HG02588 (cell line): ENCODE measurements at regions not wholly inside any gene's neighbourhood (a gene's known extent, or its start where the extent isn't known, plus 50 kb on each side); places are given as distances from the start of the nearest gene placed in this dataset.

Experiments
- ATAC-seq: cut with Tn5 transposase; IDR thresholded peaks from one replicate; pipeline ENCODE4 v1.9.1; 2021; ENCODE audit warnings: mild to moderate bottlenecking, moderate library complexity; ENCODE audit not compliant: unreplicated experiment

GRCh38 chr4:17301266-17301665, 210.6 kb downstream of the QDPR start:
- no peak for ATAC-seq

DNA sequence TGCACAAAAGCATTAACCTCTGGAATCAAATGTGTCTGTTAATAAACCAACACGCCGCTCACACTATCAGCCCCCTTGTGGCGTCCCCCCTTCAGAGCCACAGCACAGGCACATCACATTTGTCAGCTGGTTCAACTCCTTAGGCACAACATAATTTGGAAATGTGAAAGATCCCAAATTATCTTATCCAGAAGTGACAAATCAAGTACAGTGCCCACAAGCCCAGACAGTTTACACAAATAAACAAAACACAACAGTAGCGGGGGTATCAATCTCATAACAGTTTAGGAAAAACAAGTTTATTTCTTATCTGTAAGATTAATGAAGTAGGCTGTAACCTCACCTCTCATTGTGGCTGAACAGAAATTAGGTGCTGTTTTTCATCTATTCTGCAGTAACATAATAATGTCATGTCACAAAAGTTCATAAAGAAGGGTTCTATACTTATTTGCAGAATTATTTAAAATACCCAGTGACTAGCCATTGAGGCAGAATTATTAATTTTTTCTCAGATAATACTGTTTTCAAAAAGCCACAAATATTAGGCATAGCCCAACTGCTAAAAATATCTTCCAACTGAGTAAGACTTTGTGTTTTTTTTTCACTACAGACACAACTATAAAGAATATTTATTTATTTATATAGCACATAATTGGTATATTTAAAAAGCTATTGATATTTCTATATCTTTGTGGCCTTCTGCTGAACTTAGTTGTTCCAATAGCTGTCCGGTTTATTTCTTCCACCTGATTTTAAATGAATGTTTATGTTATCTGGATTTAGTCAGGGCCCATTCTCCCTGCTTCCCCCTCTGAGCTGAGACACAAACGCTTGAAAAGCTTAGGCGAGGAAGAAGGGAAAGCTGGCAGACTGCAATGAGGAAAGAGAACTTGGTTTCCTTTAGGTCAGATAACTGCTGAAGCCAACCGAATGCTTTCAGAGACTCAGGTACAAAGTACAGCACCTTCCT, 214.7 kb downstream of the QDPR start:
- no peak for ATAC-seq

DNA sequence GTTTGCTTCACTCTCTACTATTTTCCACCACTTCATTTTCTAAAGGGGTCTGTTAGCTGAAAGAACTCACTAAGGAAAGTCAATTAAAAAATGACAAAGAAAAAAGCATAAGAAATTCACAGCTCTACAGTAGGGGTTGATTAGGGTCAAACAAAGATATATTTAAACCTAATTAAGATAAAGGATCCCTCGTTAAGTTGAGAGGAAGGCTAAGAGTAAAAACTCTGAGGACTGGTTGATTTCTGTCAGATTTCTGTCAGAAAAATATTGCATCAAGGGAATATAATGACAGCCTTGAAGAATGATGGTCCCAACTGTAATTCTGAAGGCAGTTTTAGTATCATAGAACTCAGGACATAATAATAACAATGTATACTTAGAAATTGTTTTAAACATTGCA, 218.0 kb downstream of the QDPR start:
- ATAC-seq = no peak

DNA sequence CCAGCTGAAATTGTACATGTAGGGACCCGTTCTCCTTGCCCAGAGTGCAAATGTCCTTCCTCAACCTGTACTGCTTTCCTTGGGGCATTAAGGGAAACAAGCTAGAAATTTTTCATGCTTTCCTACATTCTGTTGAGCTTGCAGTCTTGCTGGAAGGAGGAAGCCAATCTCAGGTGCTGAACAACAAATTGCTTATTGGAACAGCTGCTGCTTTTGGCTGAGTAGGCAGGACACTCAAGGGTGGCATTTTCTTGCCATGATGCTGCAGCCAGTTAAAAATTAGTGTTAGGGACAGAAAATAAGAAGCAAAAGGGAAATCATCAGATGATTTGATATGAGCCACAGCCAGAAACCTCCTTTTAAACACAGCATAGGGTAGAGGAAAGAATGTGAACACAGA, 223.7 kb downstream of the QDPR start:
- ATAC-seq = no peak

GRCh38 chr4:17286752-17287460, 225.0 kb downstream of the QDPR start:
- no peak for ATAC-seq

DNA sequence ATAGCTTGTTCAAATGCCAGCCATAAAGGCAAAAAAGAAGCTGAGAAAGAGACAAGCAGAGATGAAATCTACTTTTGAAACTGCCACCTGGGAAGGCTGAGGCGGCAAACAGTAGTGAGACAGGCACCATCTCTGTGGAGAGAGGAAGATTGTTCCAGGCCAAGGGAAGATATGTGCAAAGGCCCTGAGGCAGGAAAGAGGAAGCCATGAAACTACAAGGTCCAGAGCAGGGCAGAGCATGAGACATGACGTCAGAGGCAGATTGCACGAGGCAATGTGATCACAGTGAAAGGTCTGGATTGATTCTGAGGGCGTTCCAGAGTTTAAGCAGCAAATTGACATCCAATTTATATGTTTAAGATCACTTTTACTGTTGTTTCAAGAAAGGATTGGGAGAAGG, 226.1 kb downstream of the QDPR start:
- ATAC-seq = no peak

DNA sequence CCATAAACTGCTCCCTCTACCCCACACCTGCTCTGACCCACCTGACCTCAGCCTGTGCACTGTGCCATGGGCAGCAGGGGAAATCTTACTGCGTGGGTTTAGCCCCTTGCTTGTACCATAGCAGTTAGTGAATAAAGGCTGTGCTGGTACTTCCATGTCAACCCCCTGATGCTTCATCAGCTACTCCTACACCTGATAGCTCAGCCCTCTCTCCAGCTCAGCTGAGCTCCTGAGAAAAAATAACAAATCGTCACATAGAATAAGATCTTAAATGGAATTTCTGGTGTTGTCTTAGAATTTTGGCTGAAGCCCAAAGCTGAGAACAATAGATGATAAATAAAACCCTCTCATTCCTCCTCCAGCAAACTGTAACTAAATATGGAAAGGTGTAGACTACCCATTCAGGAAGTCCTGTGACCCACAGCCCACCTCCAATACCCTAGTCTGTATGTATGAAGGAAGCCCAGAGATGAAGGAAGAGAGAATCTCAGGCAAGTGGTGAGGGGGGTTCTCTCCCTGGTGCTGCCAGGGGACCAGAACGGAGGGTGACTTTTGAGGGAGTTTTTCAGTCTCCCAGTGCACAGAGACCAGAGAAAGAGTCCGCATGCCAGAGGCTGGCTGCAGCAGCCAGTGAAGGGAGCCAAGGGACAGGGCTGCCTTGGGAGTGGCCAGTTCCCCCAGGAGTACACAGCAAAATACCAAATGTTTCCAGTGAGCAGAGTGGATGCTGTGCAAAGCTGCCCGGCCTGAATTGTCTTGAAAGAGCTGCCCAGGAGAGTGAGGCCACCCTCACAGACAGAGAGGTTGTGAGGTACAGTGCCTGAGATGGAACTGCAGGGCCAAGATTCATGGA, 227.3 kb downstream of the QDPR start:
- ATAC-seq = no peak

- no peak for ATAC-seq
Measured at GRCh38 chr4:17283832-17284231, 228.1 kb downstream of the QDPR start.

DNA sequence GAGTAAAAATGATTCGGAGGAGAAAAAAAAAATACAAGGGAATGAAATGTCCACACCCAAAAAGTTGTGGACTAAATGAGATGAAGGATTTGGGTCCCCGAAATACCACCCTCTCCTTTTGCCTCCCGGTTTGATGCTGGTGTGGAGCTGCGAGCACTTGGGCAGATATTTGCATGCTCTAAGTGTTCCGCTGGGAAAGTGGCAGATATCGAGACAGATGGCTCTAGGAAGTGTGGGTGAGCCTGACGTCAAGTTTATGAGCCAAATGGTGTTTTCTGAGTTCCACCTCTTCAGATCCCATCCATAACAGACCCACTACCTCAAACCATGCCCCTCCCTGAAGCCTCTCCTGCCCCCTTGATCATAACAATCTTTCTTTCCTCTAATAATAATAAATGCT, 228.6 kb downstream of the QDPR start:
- no peak for ATAC-seq

- ATAC-seq = no peak
Measured at GRCh38 chr4:17280261-17281018, 231.4 kb downstream of the QDPR start.

GRCh38 chr4:17276776-17277175, 235.1 kb downstream of the QDPR start:
- ATAC-seq = no peak

- no peak for ATAC-seq
Measured at GRCh38 chr4:17275836-17276235, 236.1 kb downstream of the QDPR start.

DNA sequence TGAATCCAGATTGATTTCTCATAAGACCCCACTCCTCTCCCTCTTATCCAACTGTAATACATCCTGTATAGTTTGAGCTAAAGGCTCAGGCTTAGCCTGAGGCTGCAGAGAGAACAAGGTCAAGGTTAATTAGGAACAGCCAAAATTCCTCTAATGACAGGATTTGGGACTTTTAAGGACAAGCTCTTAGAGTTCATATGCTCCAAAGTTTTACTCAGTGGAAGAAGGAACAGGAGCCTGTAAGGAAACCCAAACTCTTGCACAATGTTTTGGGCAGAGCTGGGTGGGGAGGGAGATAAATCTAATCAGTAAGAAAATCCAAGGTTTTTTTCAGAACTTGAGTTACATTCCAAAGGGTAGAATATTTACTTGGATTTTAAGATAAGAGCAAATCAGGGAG, 238.8 kb downstream of the QDPR start:
- no peak for ATAC-seq

DNA sequence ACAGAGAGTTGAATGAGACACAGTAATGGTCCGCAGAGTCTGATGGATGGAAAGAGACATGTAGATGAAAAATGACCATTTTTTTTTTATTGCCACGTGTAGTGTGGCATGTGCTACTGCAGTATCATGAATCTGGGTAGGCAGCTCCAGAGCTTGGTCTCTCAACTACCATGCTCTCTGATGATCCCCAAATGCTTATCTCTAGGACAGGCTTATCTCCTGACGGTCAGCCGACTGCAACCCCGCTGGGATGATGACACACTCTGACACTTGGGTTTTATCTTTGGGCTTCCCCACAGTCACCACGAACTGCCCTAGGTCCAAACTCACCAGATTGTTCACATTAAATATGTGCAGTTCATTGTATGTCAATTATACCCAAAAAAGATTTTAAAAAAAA, 239.7 kb downstream of the QDPR start:
- ATAC-seq = no peak

GRCh38 chr4:17265653-17266052, 246.2 kb downstream of the QDPR start:
- ATAC-seq = no peak

- ATAC-seq = no peak
Measured at GRCh38 chr4:17265139-17265538, 246.8 kb downstream of the QDPR start.

DNA sequence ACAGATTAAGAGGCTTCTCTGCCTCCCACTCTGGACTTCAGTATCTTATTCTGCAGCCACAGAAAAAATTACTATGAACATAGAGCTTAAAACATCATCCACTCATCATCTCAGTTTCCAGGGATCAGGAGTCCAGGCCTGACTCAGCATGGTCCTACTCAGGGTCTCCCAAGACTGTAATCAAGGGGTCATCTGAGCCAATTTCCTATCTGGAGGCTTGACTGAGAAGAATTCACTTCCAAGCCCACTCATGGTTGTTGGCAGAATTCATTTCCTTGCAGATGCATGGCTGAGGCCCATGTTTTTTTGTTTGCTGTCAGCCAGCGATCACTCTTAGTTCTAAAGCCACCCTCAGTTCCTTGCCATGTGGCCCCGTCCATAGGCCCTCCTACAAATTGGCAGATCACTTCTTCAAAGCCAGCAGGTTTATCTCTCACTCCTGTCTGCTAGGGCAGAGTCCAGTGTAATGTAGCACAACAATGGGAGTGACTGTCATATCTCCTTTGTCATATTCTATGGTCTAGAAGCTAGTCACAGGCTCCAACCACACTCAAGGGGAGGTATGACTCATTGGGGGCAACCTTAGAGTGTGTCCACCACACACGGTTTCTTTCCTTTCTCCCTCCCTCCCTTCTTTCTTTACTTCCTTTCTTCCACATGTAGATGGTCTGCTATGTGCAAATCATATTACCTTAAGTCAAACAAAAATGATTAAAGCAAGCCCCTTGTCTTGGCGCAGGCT, 251.6 kb downstream of the QDPR start:
- no peak for ATAC-seq

DNA sequence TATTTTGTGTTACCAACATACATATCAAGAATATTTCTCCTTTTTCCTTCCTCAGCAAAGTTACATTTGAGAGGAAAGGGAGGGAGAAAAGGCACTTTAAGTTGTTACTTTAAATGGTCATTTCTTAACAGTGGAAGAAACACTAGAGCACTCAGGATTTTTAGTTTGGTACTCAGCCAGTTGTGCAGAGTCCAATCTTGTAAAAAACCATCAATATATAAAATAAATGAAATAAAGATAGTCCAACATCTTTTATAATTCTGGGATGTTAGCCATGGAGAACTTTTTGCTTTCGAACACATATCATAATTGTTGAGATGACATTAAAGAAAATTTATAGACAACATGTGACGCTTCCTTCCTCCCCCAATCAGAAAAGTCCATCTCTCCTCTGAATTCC, 253.8 kb downstream of the QDPR start:
- ATAC-seq = no peak

GRCh38 chr4:17252131-17252530, 259.8 kb downstream of the QDPR start:
- ATAC-seq = no peak

- ATAC-seq = no peak
Measured at GRCh38 chr4:17251101-17251500, 260.8 kb downstream of the QDPR start.
